ENCODE measurements at regions not wholly inside any gene's neighbourhood (a gene's known extent, or its start where the extent isn't known, plus 50 kb on each side); places are given as distances from the start of the nearest gene placed in this dataset.

DNA sequence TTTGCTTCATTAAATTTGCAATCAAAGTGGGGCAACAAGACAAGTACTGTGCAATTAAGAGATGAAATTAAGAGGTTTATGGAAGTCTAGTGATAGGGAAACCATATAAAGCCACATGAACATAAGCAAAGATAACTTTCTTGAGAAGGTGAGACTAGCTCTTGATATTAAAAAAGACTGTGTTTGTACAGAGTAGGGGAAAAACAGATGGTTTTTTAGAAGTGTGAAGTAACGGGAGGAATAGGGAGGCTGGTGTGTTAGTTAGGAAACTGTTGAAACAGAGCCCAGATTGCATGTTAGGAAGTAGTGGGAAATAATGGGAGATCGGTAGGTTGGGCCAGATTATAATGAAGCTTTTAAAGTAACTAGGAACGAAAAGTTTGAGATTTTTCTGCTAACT is 149.8 kb upstream of the FREM2 start:
- Histone ChIP-seq H2AFZ (replicated peaks) (no peak overlapping the region), H3K9me3 (ENCODE audit: low read depth) (no peaks in the 10 kb centered on the region), H3F3A (ENCODE audit: low read depth) (no peaks in the 10 kb centered on the region), H3K4me2 (no peak overlapping the region), H3K36me3 (no peaks in the 10 kb centered on the region), H3K4me3 (no peak overlapping the region), H3K9ac (no peak overlapping the region), H3K27ac (no peak overlapping the region), H3K4me1 (no peaks in the 10 kb centered on the region), H4K20me1 (ENCODE audit: low read depth) (no peaks in the 10 kb centered on the region), H3K79me2 (ENCODE audit: low read depth) (no peaks in the 10 kb centered on the region), H3K27me3 (no peaks in the 10 kb centered on the region)
- Mint-ChIP-seq H3K36me3 (no peaks in the 10 kb centered on the region), H3K27me3 (ENCODE audit: insufficient read depth, low read depth) (no peaks in the 10 kb centered on the region), H3K27ac (no peak overlapping the region), H3K4me3 (no peak overlapping the region), H3K4me1 (peaks cover 8% of the 10 kb centered on the region), H3K9me3 (no peaks in the 10 kb centered on the region)
- TF ChIP-seq EZH2phosphoT487 (IDR thresholded peaks at IDR 0.05) (no peak), EZH2 (IDR thresholded peaks at IDR 0.05) (no peak), CTCF (IDR thresholded peaks at IDR 0.05) (no peak)
- DNase-seq (ENCODE audit: low spot score) = no peak

DNA sequence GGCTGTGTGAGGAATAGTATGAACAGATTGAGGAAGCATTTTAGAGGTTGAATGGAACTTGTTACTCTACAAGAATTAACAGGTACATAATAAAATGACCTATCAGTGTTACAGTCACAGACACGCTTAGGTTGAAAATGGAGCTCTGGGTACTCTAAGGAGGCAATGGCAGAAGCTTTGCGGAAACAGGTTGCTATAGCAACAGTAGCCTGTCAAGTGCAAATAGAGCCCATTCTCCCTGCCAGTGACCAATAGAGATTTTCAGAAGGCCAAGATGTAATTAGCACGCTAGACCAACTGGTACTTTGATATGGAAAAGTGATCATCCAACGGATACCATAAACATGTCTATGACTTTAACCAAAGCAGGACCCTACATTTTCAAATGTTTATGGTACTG is 148.5 kb upstream of the FREM2 start:
- H3K4me3 Mint-ChIP-seq = no peak overlapping the region
- no peak overlapping the region for H3K4me2 ChIP-seq
- TF ChIP-seq EZH2 (IDR thresholded peaks at IDR 0.05) (no peak), EZH2phosphoT487 (IDR thresholded peaks at IDR 0.05) (no peak), CTCF (IDR thresholded peaks at IDR 0.05) (no peak)
- no peaks in the 10 kb centered on the region for H3K79me2 ChIP-seq (ENCODE audit: low read depth)
- no peaks in the 10 kb centered on the region for H3K9me3 ChIP-seq (ENCODE audit: low read depth)
- DNase-seq (ENCODE audit: low spot score) = peak; percentile 34
- no peaks in the 10 kb centered on the region for H3F3A ChIP-seq (ENCODE audit: low read depth)
- no peaks in the 10 kb centered on the region for H3K36me3 Mint-ChIP-seq
- no peak overlapping the region for H2AFZ ChIP-seq (replicated peaks)
- H3K27ac Mint-ChIP-seq = no peak overlapping the region
- no peaks in the 10 kb centered on the region for H3K9me3 Mint-ChIP-seq
- no peaks in the 10 kb centered on the region for H3K27me3 ChIP-seq
- no peaks in the 10 kb centered on the region for H3K27me3 Mint-ChIP-seq (ENCODE audit: insufficient read depth, low read depth)
- peaks cover 8% of the 10 kb centered on the region for H3K4me1 Mint-ChIP-seq
- H3K4me1 ChIP-seq = no peaks in the 10 kb centered on the region
- H3K9ac ChIP-seq = no peak overlapping the region
- H3K36me3 ChIP-seq = no peaks in the 10 kb centered on the region
- no peak overlapping the region for H3K27ac ChIP-seq
- no peaks in the 10 kb centered on the region for H4K20me1 ChIP-seq (ENCODE audit: low read depth)
- H3K4me3 ChIP-seq = no peak overlapping the region

- H3K4me1 ChIP-seq = no peaks in the 10 kb centered on the region
- H3K79me2 ChIP-seq (ENCODE audit: low read depth) = no peaks in the 10 kb centered on the region
- H4K20me1 ChIP-seq (ENCODE audit: low read depth) = no peaks in the 10 kb centered on the region
- Mint-ChIP-seq H3K27ac (no peak overlapping the region), H3K27me3 (ENCODE audit: insufficient read depth, low read depth) (no peaks in the 10 kb centered on the region), H3K4me3 (no peak overlapping the region), H3K9me3 (no peaks in the 10 kb centered on the region), H3K36me3 (no peaks in the 10 kb centered on the region), H3K4me1 (peaks cover 8% of the 10 kb centered on the region)
- H3K36me3 ChIP-seq = no peaks in the 10 kb centered on the region
- no peak for TF ChIP-seq EZH2phosphoT487 (IDR thresholded peaks at IDR 0.05)
- TF ChIP-seq EZH2 (IDR thresholded peaks at IDR 0.05) = no peak
- no peak for TF ChIP-seq CTCF (IDR thresholded peaks at IDR 0.05)
- no peak overlapping the region for H2AFZ ChIP-seq (replicated peaks)
- H3K4me3 ChIP-seq = no peak overlapping the region
- DNase-seq (ENCODE audit: low spot score) = no peak
- H3K9me3 ChIP-seq (ENCODE audit: low read depth) = no peaks in the 10 kb centered on the region
- no peak overlapping the region for H3K9ac ChIP-seq
- no peak overlapping the region for H3K27ac ChIP-seq
- no peaks in the 10 kb centered on the region for H3K27me3 ChIP-seq
- H3K4me2 ChIP-seq = no peak overlapping the region
- no peaks in the 10 kb centered on the region for H3F3A ChIP-seq (ENCODE audit: low read depth)
Observed at GRCh38 chr13:38539632-38540031, 147.2 kb upstream of the FREM2 start.

- H3K4me3 Mint-ChIP-seq = no peak overlapping the region
- no peaks in the 10 kb centered on the region for H3K79me2 ChIP-seq (ENCODE audit: low read depth)
- no peaks in the 10 kb centered on the region for H3K36me3 Mint-ChIP-seq
- H3F3A ChIP-seq (ENCODE audit: low read depth) = no peaks in the 10 kb centered on the region
- no peaks in the 10 kb centered on the region for H3K36me3 ChIP-seq
- H3K27ac ChIP-seq = no peak overlapping the region
- H3K27me3 Mint-ChIP-seq (ENCODE audit: insufficient read depth, low read depth) = no peaks in the 10 kb centered on the region
- H3K9me3 ChIP-seq (ENCODE audit: low read depth) = no peaks in the 10 kb centered on the region
- H3K4me1 ChIP-seq = no peaks in the 10 kb centered on the region
- H3K9me3 Mint-ChIP-seq = no peaks in the 10 kb centered on the region
- no peak overlapping the region for H3K4me3 ChIP-seq
- no peaks in the 10 kb centered on the region for H4K20me1 ChIP-seq (ENCODE audit: low read depth)
- H2AFZ ChIP-seq (replicated peaks) = no peak overlapping the region
- TF ChIP-seq EZH2phosphoT487 (IDR thresholded peaks at IDR 0.05) = no peak
- TF ChIP-seq CTCF (IDR thresholded peaks at IDR 0.05) = no peak
- no peak for TF ChIP-seq EZH2 (IDR thresholded peaks at IDR 0.05)
- no peak overlapping the region for H3K9ac ChIP-seq
- H3K4me1 Mint-ChIP-seq = peaks cover 15% of the 10 kb centered on the region
- no peak overlapping the region for H3K4me2 ChIP-seq
- no peak overlapping the region for H3K27ac Mint-ChIP-seq
- no peaks in the 10 kb centered on the region for H3K27me3 ChIP-seq
- DNase-seq (ENCODE audit: low spot score) = no peak
Observed at GRCh38 chr13:38542601-38543000, 144.3 kb upstream of the FREM2 start.
